NB4 (cell line): ENCODE measurements at regions not wholly inside any gene's neighbourhood (a gene's known extent, or its start where the extent isn't known, plus 50 kb on each side); places are given as distances from the start of the nearest gene placed in this dataset.
A peak's percentile ranks its signal among the peaks of the same experiment; 100 is the strongest.

Experiments
- DNase-seq: peaks from one replicate; pipeline ENCODE4 v3.0.0; 2010; ENCODE audit warnings: low read depth
- H3K4me3 ChIP-seq: one replicate; pipeline ENCODE4 v1.5.1; 2011; ENCODE audit warnings: mild to moderate bottlenecking, low read depth, low read length, moderate library complexity
- CTCF ChIP-seq: IDR thresholded peaks from one replicate; pipeline ENCODE4 v1.5.1; 2012; ENCODE audit warnings: low read depth, low read length
- MAX ChIP-seq: IDR thresholded peaks from 2 replicates; pipeline ENCODE4 v1.6.1; 2011; ENCODE audit warnings: low read depth, low read length
- MYC ChIP-seq: IDR thresholded peaks from 2 replicates; pipeline ENCODE4 v1.6.1; 2011; ENCODE audit warnings: low read depth, low read length
- POLR2A ChIP-seq: IDR thresholded peaks from 2 replicates; pipeline ENCODE4 v1.6.1; 2011; ENCODE audit warnings: mild to moderate bottlenecking; ENCODE audit not compliant: insufficient read length; ENCODE audit errors: extremely low read depth

GRCh38 chr14:54306806-54307205 lies 90.0 kb upstream of the CDKN3 start:
- TF ChIP-seq POLR2A (no peak), MAX (no peak), MYC (no peak), CTCF (no peak)

GRCh38 chr14:54309615-54310014 lies 87.2 kb upstream of the CDKN3 start:
- DNase-seq, result no peak
- TF ChIP-seq MAX (no peak), POLR2A (no peak), MYC (no peak), CTCF (no peak)
- no peak overlapping the region for H3K4me3 ChIP-seq

More at GRCh38 chr14:54306806-54307205, 90.0 kb upstream of the CDKN3 start:
- DNase-seq, result no peak
- no peak overlapping the region for H3K4me3 ChIP-seq

- DNase-seq, result no peak
- no peak overlapping the region for H3K4me3 ChIP-seq
- TF ChIP-seq CTCF (no peak), POLR2A (no peak), MYC (no peak), MAX (no peak)
Measured at GRCh38 chr14:54310151-54310850, 86.5 kb upstream of the CDKN3 start.

GRCh38 chr14:54310851-54311228 lies 86.0 kb upstream of the CDKN3 start:
- no peak for TF ChIP-seq POLR2A
- no peak for TF ChIP-seq CTCF
- TF ChIP-seq MAX, result no peak
- TF ChIP-seq MYC, result no peak
- no peak overlapping the region for H3K4me3 ChIP-seq
- no peak for DNase-seq

- no peak overlapping the region for H3K4me3 ChIP-seq
- TF ChIP-seq POLR2A (no peak), MAX (no peak), MYC (no peak), CTCF (no peak)
- DNase-seq, result peak; percentile 30
Measured at GRCh38 chr14:54312166-54312801, 84.5 kb upstream of the CDKN3 start.
